Spleen (tissue), 11 donors: ENCODE measurements at regions not wholly inside any gene's neighbourhood (a gene's known extent, or its start where the extent isn't known, plus 50 kb on each side); places are given as distances from the start of the nearest gene placed in this dataset.
A peak's percentile ranks its signal among the peaks of the same experiment; 100 is the strongest.

Experiments used
- DNase-seq: peaks from one replicate; pipeline ENCODE4 v3.0.0-alpha.2; 2020
- H3K27ac ChIP-seq, 8 donors: fragments of 200-600 bp; sonication (generic) in 7 of 8; 1 replicate in 4 of 8; 2 replicates in 4 of 8; pipeline versions ENCODE4 v1.5.0 to v1.8.0; 2016 to 2021; ENCODE audit warnings: inconsistent platforms in 4 of 8, mild to moderate bottlenecking in 4 of 8, moderate library complexity in 1 of 8
- H3K27me3 ChIP-seq, 7 donors: fragments of 200-600 bp; sonication (generic) in 6 of 7; replicated peaks in 1 of 7; 1 replicate in 4 of 7; 2 replicates in 3 of 7; pipeline versions ENCODE4 v1.5.0 to v1.8.0; 2016 to 2021; ENCODE audit warnings: inconsistent platforms in 3 of 7, mild to moderate bottlenecking in 1 of 7
- H3K36me3 ChIP-seq, 6 donors: fragments of 200-600 bp; sonication (generic) in 5 of 6; 1 replicate in 4 of 6; 2 replicates in 2 of 6; pipeline versions ENCODE4 v1.5.0 to v1.8.0; 2016 to 2021; ENCODE audit warnings: inconsistent platforms in 2 of 6
- H3K4me1 ChIP-seq, 6 donors: fragments of 200-600 bp; sonication (generic) in 5 of 6; 1 replicate in 3 of 6; 2 replicates in 3 of 6; pipeline versions ENCODE4 v1.5.0 to v1.8.0; 2016 to 2021; ENCODE audit warnings: inconsistent platforms in 3 of 6
- H3K4me3 ChIP-seq, 8 donors: fragments of 200-600 bp; sonication (generic) in 7 of 8; 1 replicate in 4 of 8; 2 replicates in 4 of 8; pipeline versions ENCODE4 v1.5.0 to v1.8.0; 2016 to 2021; ENCODE audit warnings: inconsistent platforms in 4 of 8, mild to moderate bottlenecking in 4 of 8, moderate library complexity in 2 of 8
- H3K9me3 ChIP-seq, 8 donors: fragments of 200-600 bp; sonication (generic) in 7 of 8; 1 replicate in 4 of 8; 2 replicates in 4 of 8; pipeline versions ENCODE4 v1.5.0 to v1.8.0; 2016 to 2021; ENCODE audit warnings: inconsistent platforms in 4 of 8
- CTCF ChIP-seq, 11 experiments: fragments of 200-600 bp in 7 of 11; fragments of 450-650 bp in 4 of 11; sonication (generic) in 4 of 11; IDR thresholded peaks in 8 of 11; conservative IDR thresholded peaks in 3 of 11; 1 replicate in 7 of 11; 2 replicates in 4 of 11; pipeline versions ENCODE4 v1.4.0 to v1.8.0; 2016 to 2021; ENCODE audit warnings: antibody characterized with exemption in 11 of 11, inconsistent platforms in 4 of 11, mild to moderate bottlenecking in 1 of 11
- POLR2A ChIP-seq, 3 donors: fragments of 450-650 bp; IDR thresholded peaks; one replicate each; pipeline ENCODE4 v1.5.1; 2017; ENCODE audit warnings: antibody characterized with exemption in 3 of 3, mild to moderate bottlenecking in 1 of 3
- POLR2AphosphoS5 ChIP-seq, 3 donors: sonication (generic); formaldehyde crosslinking; IDR thresholded peaks; one replicate each; pipeline ENCODE4 v1.5.1; 2017; ENCODE audit warnings: antibody characterized with exemption in 3 of 3
- WGBS, 5 donors: extraction: QIAGEN DNeasy Blood & Tissue Kit in 3 of 5; methylation state at CpG; one replicate each; pipeline versions ENCODE4 v1.1.5 to v1.1.7; 2013 to 2018; 5-methylcytosine and 5-hydroxymethylcytosine counted together
- intact Hi-C: fragments of 100-400 bp; cut with DNase I; formaldehyde crosslinking; loops from one replicate; pipeline ENCODE4 v1.15.0; 2023; ENCODE audit warnings: low total_unique reads
- donor health status: healthy with polysubstance abuse.
- donor health status: DM: no; HTN: no; CAD: no; lungs with moderate emphysema.
- donor health status: DM: no; HTN: no; CAD: no.
- donor health status: Bipolar disorder and iron deficiency.
- donor health status: healthy.
- donor health status: DM: no; HTN: no; CAD: no.
- donor health status: DM: yes; HTN: yes; CAD: no.

GRCh38 chr7:131236318-131236672 is 91.4 kb upstream of the MKLN1 start:
- TF ChIP-seq POLR2AphosphoS5 (IDR thresholded peaks at IDR 0.05) (no peak), CTCF (IDR thresholded peaks at IDR 0.05 in 8 of 11, conservative IDR thresholded peaks at IDR 0.05 in 3 of 11) (no peak), POLR2A (IDR thresholded peaks at IDR 0.05) (no peak)
- intact Hi-C loops: no loop called here
- H3K9me3 ChIP-seq: no peaks in the 10 kb centered on the region
- H3K4me1 ChIP-seq: peaks cover 0 to 38% (median 15%) of the 10 kb centered on the region in 6 donors
- 88 to 94% (median 92%) methylated on average over 6 of the region's 6 CpGs for WGBS, 5 donors
- DNase-seq: no peak
- no peaks in the 10 kb centered on the region for H3K27me3 ChIP-seq
- peak overlapping the region in 1 of 8 donors; percentile 37 for H3K27ac ChIP-seq
- no peak overlapping the region for H3K4me3 ChIP-seq
- no peaks in the 10 kb centered on the region for H3K36me3 ChIP-seq

- DNase-seq: no peak
- peak in 1 of 3 donors; percentile 31 for TF ChIP-seq POLR2AphosphoS5 (IDR thresholded peaks at IDR 0.05)
- TF ChIP-seq POLR2A (IDR thresholded peaks at IDR 0.05): no peak
- peak overlapping the region in 2 of 8 donors; percentile 9 to 53 for H3K27ac ChIP-seq
- intact Hi-C loops: no loop called here
- WGBS, 5 donors: 76 to 83% (median 81%) methylated on average over 2 of the region's 2 CpGs
- H3K4me1 ChIP-seq: peaks cover 0 to 24% (median 9%) of the 10 kb centered on the region in 6 donors
- no peak overlapping the region for H3K4me3 ChIP-seq
- no peaks in the 10 kb centered on the region for H3K9me3 ChIP-seq
- no peaks in the 10 kb centered on the region for H3K27me3 ChIP-seq
- H3K36me3 ChIP-seq: no peaks in the 10 kb centered on the region
Measured at GRCh38 chr7:131238347-131238931, 89.2 kb upstream of the MKLN1 start.

- no peak overlapping the region for H3K27ac ChIP-seq
- no peaks in the 10 kb centered on the region for H3K27me3 ChIP-seq
- no peak for DNase-seq
- H3K4me1 ChIP-seq: peaks cover 0 to 11% (median 2%) of the 10 kb centered on the region in 6 donors
- no peaks in the 10 kb centered on the region for H3K36me3 ChIP-seq
- H3K4me3 ChIP-seq: no peak overlapping the region
- intact Hi-C loops: no loop called here
- no peak for TF ChIP-seq POLR2A (IDR thresholded peaks at IDR 0.05)
- no peak for TF ChIP-seq CTCF (IDR thresholded peaks at IDR 0.05 in 8 of 11, conservative IDR thresholded peaks at IDR 0.05 in 3 of 11)
- TF ChIP-seq POLR2AphosphoS5 (IDR thresholded peaks at IDR 0.05): no peak
- no peaks in the 10 kb centered on the region for H3K9me3 ChIP-seq
- 93 to 100% (median 95%) methylated on average over 3 of the region's 3 CpGs for WGBS, 5 donors
Measured at GRCh38 chr7:131241386-131241785, 86.3 kb upstream of the MKLN1 start.

GRCh38 chr7:131242123-131242650 is 85.5 kb upstream of the MKLN1 start:
- TF ChIP-seq POLR2A (IDR thresholded peaks at IDR 0.05) (no peak), POLR2AphosphoS5 (IDR thresholded peaks at IDR 0.05) (no peak), CTCF (IDR thresholded peaks at IDR 0.05 in 8 of 11, conservative IDR thresholded peaks at IDR 0.05 in 3 of 11) (no peak)
- 89 to 94% (median 92%) methylated on average over 10 of the region's 10 CpGs for WGBS, 5 donors
- Histone ChIP-seq H3K27ac (no peak overlapping the region), H3K27me3 (no peaks in the 10 kb centered on the region), H3K36me3 (no peaks in the 10 kb centered on the region), H3K4me1 (peaks cover 0 to 11% (median 2%) of the 10 kb centered on the region in 6 donors), H3K9me3 (no peaks in the 10 kb centered on the region), H3K4me3 (no peak overlapping the region)
- no peak for DNase-seq
- intact Hi-C loops: no loop called here
